CD4-positive, alpha-beta T cell treated with Interleukin-21 for 1 hour (primary cell): ENCODE measurements at regions not wholly inside any gene's neighbourhood (a gene's known extent, or its start where the extent isn't known, plus 50 kb on each side); places are given as distances from the start of the nearest gene placed in this dataset.
"Not testable (repeated sequence)": the region's sequence is repeated elsewhere in the genome, so short reads cannot be mapped to it uniquely, and the experiment has no call there.

Source experiments
- DNase-seq: peaks from one replicate; pipeline ENCODE4 v3.0.0-alpha.2; 2020

DNA sequence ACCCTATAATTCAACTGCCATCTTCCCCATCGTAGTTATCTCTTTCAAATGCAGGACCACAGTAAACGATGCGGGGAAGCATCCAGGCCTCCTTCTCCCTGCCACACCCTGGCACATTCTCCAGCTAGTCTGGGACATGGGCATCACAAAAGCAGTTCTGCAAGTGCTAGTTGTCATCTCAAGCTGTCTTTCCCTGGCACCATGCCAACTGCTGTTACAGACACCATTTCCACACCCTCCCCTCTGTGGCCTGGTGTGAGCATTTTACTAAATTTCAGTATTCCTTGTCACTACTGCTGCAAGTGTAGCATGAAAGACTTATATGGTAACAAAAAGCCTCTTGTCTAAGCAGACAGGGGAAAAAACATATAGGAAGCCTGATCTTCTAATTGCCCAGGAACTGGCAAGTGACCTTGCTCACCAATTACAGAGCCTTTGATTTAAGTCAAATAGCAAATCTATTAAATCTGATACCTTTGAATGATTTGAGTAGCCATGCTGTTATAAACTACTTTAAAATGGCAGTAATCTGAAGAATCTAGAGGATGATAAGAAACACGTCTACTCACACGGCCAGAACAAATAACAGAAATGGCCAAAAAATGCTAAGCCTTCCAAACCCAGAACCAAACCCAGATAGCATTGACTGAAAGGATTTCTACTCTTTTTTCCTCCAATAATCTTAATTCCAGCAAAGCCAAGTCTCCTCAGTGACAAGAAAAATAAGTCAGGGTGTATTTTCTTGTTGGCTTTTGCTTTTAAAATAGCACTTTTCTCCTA, 179.0 kb downstream of the NUFIP1 start:
- no peak for DNase-seq

DNA sequence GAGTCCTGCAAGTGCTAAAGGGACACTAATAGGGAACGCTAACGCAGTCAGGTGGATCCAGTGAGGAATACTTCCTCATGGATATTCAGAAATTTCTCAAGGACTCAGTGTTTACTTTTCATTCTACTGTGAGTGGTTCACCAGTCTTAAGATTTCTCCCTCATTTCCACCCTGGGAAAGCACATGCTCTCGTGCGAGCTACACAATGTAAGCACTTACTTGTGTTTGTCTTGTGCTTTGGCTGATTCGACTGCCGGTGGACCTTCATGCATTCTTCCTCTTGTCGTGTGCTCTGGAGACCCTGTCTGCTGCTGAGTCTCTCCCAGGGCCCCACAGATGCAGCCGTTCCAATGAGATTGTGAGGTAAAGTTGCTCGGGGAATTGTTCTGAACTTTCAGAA, 180.1 kb downstream of the NUFIP1 start:
- no peak for DNase-seq

- DNase-seq = no peak
Observed at GRCh38 chr13:44808185-44808584, 181.1 kb downstream of the NUFIP1 start.

DNA sequence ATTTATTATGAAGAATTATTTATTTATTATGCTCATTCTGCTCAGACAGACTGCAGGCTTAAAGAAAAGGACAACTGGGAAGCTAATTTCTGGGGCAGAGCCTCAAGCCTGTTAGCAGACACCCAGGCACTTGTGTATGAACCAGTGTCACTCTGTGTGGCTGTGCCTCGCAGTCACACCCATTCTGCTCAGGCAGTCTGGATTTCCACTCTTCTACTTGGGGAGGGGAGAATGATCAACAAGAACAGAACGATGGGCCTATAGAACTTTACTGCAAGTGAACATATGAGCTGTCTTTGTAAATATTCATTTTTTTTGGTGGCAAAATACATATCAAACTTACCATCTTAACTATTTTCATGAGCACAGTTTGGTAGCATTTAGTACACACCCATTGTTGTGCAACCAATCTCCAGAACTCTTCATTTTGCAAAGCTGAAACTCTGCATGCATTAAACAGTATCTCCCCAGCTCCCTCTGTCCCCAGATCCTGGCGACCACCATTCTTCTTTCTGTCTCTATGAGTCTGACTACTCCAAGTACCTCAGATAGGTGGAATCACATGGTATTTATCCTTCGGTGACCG, 181.7 kb downstream of the NUFIP1 start:
- DNase-seq = no peak

- no peak for DNase-seq
Observed at GRCh38 chr13:44806826-44807225, 182.4 kb downstream of the NUFIP1 start.

DNA sequence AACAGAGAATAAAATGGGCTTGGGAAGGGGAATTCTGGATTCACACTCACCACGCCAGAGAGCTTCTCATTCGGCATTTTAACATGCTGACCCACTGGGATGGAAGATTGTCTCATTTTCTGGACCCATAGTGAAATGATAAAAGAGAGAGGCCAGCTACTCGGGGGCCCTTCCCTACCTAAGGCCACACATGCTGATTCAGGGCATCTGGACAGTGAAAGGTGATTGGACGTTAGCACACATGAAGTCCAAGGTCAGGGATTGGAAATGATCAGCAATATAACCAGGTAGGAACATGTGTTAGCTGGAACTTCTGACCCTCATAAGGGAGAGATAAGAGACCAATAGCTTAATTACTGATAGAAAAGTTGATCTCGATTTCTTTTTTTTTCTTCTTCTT, 183.7 kb downstream of the NUFIP1 start:
- no peak for DNase-seq

DNA sequence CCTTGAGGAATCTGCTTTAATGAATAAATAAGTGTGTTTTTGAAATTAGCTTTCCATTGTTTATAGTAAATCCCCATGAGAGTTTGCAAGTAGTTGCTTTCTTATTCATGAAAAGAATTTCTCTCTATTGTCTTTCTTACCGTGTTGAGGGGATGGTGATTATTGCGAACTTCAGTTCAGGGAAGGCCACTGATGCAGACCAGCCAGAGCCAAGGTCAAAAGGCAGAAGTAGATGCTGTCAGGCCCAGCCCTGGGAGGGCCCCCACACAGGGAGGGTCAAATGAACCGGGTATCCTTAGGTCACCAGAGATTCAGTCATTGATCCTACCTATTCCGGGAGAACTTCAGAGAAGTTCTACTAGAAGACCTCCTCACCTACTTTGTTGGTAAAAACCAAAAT, 185.9 kb downstream of the NUFIP1 start:
- no peak for DNase-seq

DNA sequence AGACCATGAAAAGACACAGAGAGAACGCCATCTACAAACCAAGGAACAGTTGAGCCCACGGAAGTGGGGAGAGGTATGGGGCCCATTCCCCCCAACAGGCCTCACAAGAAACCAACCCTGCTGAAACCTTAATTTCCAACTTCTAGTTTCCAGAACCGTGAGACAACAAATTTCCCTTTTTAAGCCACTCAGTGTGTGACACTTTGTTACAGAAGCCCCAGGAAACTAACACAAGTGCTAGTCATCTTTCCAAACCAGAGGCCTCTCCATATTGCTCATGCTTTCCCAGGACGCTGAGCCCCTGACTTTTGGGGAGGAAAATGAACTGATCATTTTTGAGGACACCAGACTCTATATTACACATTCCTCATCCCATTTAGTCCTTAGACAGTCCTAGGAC, 186.8 kb downstream of the NUFIP1 start:
- no peak for DNase-seq

GRCh38 chr13:44801990-44802389, 187.3 kb downstream of the NUFIP1 start:
- no peak for DNase-seq

DNA sequence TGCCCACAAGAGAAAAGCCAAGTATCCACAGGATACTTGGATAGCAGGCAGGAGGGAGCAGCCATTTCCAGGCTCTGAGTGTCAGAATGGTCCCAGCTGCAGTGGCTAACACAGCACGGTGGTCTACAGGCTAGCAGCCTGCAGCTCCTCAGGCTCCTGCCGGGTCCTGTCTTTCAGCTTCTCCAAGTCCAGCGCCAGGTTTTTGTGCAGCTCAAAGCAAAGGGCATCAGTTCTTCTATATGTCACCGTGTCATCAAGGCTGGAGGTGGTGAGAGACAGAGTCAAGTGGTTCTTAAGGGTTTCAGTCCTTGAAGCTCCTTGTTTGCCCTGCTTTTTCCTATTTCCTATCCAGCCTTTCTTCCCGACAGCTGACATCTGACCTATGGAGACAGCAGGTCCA, 188.6 kb downstream of the NUFIP1 start:
- DNase-seq = no peak

DNA sequence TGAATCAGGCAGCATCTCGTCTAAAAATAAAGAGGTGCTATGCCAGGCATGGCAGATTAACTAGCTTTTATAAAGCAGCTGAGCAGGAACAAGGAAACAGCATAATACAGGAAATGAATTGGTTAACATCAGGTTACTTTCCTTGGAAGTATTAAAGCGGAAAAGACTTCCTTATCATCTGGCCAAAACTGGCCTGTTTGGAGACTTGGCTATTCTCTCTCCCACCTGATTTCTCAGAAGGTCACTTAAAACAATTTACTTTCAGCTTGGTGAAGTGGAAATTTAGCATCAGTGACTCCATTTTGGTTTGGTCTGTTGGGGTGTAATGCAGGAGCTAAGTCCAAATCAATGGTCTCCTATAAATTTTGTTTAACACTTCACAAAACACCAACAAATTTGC, 191.6 kb downstream of the NUFIP1 start:
- no peak for DNase-seq

DNA sequence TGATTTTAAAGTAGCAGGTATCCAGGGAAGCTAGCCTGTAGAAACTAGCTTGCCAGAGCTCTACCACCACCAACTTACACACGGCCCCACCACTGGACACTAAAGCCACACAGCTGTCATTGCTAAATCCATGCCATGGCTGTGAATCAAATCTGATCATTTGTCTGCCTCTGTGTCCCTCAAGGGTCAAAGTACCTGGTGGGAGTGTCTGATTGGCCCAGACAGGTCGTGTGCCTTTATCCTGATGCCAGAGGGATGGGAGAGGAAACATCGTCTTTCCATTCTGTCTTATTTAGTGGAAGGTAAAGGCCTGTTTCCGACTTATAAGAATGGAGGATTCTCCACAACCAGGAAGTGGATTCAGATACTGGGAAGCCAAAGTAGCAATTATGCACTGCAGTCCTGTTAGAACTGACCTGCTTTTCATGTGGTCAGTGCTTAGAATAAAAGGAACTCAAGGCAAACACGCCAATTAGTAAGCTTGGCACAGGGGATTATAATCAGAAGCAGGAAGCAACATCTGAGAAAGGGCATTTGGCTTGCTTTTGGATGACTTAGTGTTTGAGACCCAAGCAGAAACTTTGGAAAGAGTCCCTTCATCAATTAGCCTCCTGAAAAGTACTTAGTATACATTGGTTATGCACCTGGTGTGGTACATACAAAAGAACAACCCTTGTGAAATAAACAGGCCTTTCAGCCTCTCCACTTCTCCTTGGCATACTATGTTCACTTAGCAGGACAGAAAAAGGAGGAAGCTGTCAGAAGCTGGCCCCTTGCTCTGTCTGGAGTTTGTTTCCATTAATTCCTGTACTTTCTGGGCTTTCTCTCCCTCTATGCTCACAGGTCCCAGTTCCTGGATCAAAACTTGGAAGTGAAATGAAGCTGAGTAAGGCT, 192.4 kb downstream of the NUFIP1 start:
- DNase-seq = no peak

DNA sequence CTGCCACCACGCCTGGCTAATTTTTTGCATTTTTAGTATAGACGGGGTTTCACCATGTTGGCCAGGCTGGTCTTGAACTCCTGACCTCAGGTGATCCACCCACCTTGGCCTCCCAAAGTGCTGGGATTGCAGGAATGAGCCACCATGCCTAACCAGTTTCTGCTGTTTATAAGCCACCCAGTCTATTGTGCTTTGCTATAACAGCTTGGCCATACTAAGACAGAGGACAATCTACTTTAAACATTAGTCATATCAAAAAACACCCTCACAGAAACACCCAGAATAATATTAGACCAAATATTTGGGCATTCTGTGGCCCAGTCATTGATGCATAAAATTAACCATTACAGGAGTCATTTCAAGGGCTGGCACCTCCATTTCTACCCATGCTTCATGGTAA, 193.2 kb downstream of the NUFIP1 start:
- DNase-seq = not testable (repeated sequence)

DNA sequence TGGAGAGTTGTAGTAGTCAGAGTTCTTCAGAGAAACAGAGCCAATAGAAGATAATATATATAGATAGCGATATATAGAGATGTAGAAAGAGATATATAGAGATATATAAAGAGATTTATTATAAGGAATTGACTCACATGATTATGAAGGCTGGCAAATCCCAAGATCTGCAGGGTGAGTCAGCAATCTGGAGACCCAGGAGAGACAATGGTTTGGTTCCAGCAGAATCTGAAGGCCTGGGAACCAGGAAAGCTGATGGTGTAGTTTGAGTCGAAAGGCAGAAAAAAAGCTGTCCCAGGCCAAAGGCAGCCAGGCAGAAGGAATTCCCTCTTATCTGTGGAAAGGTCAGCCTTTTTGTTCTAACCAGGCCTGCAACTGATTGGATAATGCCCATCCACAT, 194.1 kb downstream of the NUFIP1 start:
- no peak for DNase-seq

DNA sequence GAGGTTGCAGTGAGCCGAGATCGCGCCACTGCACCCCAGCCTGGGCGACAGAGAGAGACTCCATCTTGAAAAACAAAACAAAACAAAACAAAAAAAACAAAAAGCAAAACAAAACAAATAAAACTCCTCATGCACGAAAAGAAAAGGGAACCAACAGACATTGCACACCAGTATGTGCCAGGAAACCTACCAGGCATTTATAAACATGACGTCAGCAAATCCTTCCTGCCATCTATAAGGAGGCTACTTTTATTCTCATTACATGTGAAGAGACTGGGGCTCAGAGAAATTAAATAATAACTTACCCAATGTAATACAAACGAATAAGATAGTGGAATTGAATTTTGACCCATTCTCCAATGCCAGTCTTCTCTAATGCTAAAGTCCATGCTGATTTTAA, 197.2 kb downstream of the NUFIP1 start:
- DNase-seq = no peak

GRCh38 chr13:44790289-44790688, 199.0 kb downstream of the NUFIP1 start:
- DNase-seq = no peak

DNA sequence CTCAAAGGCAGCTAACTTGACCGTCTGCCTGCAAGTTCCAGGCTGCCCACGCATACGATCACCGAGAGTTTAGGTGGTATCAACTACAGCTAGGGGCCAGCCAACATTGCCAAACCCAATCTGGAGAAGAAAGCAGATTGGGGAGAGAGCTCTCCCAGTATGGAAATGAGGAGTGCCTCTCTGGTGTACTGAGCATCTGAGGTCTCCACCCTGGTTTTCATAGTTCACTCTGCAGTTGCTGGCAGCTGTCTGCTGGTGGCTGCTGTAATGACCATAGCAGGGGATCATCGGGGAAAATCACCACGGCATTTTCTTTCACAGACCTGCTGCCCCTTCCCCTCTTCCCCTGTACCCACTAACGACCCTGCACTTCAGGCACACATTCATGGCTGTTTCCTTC, 201.7 kb downstream of the NUFIP1 start:
- no peak for DNase-seq

DNA sequence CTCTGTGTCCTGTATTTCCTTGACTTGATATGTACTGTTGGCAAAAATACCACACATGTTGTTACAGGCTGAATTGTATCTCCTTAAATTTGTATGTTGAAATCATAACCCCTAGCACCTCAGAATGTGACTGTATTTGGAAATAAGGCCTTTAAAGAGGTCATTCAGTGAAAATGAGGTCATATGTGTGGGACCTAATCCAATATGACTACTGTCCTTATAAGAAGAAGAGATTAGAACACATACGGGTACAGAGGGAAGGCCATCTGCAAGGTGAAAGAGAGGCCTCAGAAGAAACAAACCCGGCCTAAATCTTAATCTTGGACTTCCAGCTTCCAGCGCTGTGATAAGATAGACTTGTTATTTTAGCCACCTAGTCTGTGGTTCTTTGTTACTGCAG, 202.5 kb downstream of the NUFIP1 start:
- no peak for DNase-seq

DNA sequence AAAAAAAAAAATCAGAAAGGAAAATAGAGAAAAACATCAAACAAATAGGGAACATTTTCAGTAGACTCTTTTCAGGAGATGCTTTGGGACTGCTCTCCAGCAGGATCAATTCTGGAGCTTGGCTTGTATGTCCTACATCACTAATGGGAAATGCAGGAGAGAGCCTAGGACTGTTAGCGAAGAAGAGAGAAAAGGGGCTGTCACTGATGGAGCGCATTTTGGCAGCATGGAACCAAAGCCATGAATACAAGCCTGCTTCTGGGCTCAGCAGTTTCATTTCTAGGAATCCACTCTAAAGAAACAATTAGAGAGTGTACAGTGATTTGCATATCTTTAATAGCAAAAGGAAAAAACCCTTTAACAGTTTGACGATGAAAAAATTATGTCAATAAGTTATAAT, 203.9 kb downstream of the NUFIP1 start:
- no peak for DNase-seq

DNA sequence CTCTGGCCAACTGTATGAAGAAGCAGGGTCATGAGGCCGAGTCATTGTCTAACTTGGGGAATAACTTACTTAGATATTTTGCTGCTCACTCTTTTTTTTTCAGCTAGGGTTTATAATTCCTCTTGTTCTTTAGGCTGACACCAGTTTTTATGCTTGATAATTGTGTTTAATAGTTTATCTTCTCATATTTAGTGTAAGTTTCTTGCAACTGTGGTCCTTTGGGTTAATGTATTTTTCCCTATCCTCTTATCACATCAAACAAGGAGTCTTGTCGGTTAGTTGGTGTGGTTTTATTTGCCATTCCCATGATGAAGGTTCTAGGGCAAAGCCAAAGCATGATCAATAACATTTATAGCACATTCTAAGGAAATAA, 204.6 kb downstream of the NUFIP1 start:
- no peak for DNase-seq

GRCh38 chr13:44783994-44784707, 205.1 kb downstream of the NUFIP1 start:
- DNase-seq = no peak

GRCh38 chr13:44780591-44781280, 204.6 kb upstream of the TSC22D1 start:
- DNase-seq = no peak
